ENCODE measurements at regions not wholly inside any gene's neighbourhood (a gene's known extent, or its start where the extent isn't known, plus 50 kb on each side); places are given as distances from the start of the nearest gene placed in this dataset.

- Histone ChIP-seq H3K4me2 (ENCODE audit: control insufficient read depth, insufficient read depth) (no peak overlapping the region), H4K20me1 (ENCODE audit: control insufficient read depth, insufficient read depth) (no peaks in the 10 kb centered on the region), H3K27me3 (replicated peaks in 1 of 2; ENCODE audit: control insufficient read depth in 2 of 2, insufficient read depth in 2 of 2, low read length in 1 of 2) (no peaks in the 10 kb centered on the region), H3K9ac (ENCODE audit: control insufficient read depth, insufficient read depth, low read length) (no peak overlapping the region), H3K4me3 (no peak overlapping the region), H3K79me2 (ENCODE audit: control insufficient read depth, insufficient read depth, low read length) (no peaks in the 10 kb centered on the region), H3K9me3 (replicated peaks; ENCODE audit: control insufficient read depth, insufficient read depth, low read length) (no peaks in the 10 kb centered on the region), H3K4me1 (ENCODE audit: control insufficient read depth, insufficient read depth, low read length) (no peaks in the 10 kb centered on the region), H3K27ac (ENCODE audit: control insufficient read depth, insufficient read depth) (no peak overlapping the region), H2AFZ (ENCODE audit: control insufficient read depth, low read depth, low read length) (no peak overlapping the region), H3K36me3 (ENCODE audit: control insufficient read depth in 2 of 2, insufficient read depth in 2 of 2, low read length in 1 of 2) (no peaks in the 10 kb centered on the region)
- intact Hi-C loops (cut with micrococcal nuclease; ENCODE audit: unreplicated experiment) (no loop called here), in situ Hi-C loops (cut with MboI) (no loop called here)
- RAD21 ChIA-PET (ENCODE audit: unreplicated experiment), result no interaction called here
- FAIRE-seq (no peak), DNase-seq (ENCODE audit: low read depth, low spot score) (no peak), ATAC-seq (no peak)
- SMC1A ChIA-PET (ENCODE audit: uncharacterized antibody, unreplicated experiment), result no interaction called here
- POLR2A ChIA-PET, result no interaction called here
- BruUV-seq (replicated peaks), result no TSS peak
- no peak for TF ChIP-seq ESRRA (IDR thresholded peaks at IDR 0.05; ENCODE audit: low read length)
- TF ChIP-seq CBX3 (IDR thresholded peaks at IDR 0.05; ENCODE audit: borderline replicate concordance, low read depth), result no peak
- TF ChIP-seq E2F4 (IDR thresholded peaks at IDR 0.05; ENCODE audit: low read depth, low read length), result no peak
- no peak for TF ChIP-seq SMARCA5 (IDR thresholded peaks at IDR 0.05)
- no peak for TF ChIP-seq REST (IDR thresholded peaks at IDR 0.05; ENCODE audit: low read depth, low read length)
- TF ChIP-seq PKNOX1 (IDR thresholded peaks at IDR 0.05), result no peak
- TF ChIP-seq HDAC6 (IDR thresholded peaks at IDR 0.05; ENCODE audit: unreplicated experiment), result no peak
- no peak for TF ChIP-seq JUND (IDR thresholded peaks at IDR 0.05; ENCODE audit: low read depth, low read length)
- no peak for TF ChIP-seq NFIC (IDR thresholded peaks at IDR 0.05; ENCODE audit: low read depth, low read length)
- TF ChIP-seq MYB (IDR thresholded peaks at IDR 0.05; ENCODE audit: borderline replicate concordance, low read depth, low read length), result no peak
- no peak for TF ChIP-seq USF1 (IDR thresholded peaks at IDR 0.05; ENCODE audit: borderline replicate concordance, extremely low read length, insufficient read depth, low read depth, low read length)
- no peak for TF ChIP-seq MEF2B (IDR thresholded peaks at IDR 0.05; ENCODE audit: partially characterized antibody, poor library complexity, severe bottlenecking)
- TF ChIP-seq ETV6 (conservative IDR thresholded peaks at IDR 0.05 in 1 of 2, IDR thresholded peaks at IDR 0.05 in 1 of 2; ENCODE audit: borderline replicate concordance in 1 of 2, low read depth in 1 of 2), result no peak
- TF ChIP-seq SUPT20H (IDR thresholded peaks at IDR 0.05; ENCODE audit: borderline replicate concordance, control insufficient read depth, low read depth, low read length), result no peak
- WGBS (ENCODE audit: insufficient coverage, insufficient replicate concordance, low lambda C conversion rate, missing lambda C conversion rate), result 71% methylated on average over 1 of the region's 1 CpG
- CTCF ChIA-PET, result no interaction called here
Measured at GRCh38 chr5:165560648-165561047, 2055.2 kb downstream of the MAT2B start.

Data from GM12878 (cell line).